ENCODE measurements at regions not wholly inside any gene's neighbourhood (a gene's known extent, or its start where the extent isn't known, plus 50 kb on each side); places are given as distances from the start of the nearest gene placed in this dataset.
"Not testable (repeated sequence)": the region's sequence is repeated elsewhere in the genome, so short reads cannot be mapped to it uniquely, and the experiment has no call there.

DNA sequence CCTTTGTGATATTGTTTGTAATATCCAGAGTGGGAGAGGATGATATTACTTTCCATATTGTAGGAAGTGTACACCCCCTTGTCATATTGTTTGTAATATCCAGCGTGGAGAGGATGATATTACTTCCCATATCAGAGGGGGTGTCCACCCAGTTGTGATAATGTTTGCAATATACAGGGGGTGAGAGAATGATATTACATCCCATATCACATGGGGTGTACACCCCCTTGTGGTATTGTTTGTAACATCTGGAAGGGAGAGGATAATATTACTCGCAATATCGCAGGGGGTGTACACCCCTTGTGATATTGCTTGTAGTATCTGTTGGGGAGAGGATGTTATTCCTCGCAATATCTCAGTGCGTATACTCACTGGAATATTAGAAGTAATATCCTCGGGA lies 61.5 kb downstream of the PRSS23 start:
- no peak for DNase-seq (ENCODE audit: low spot score)

DNA sequence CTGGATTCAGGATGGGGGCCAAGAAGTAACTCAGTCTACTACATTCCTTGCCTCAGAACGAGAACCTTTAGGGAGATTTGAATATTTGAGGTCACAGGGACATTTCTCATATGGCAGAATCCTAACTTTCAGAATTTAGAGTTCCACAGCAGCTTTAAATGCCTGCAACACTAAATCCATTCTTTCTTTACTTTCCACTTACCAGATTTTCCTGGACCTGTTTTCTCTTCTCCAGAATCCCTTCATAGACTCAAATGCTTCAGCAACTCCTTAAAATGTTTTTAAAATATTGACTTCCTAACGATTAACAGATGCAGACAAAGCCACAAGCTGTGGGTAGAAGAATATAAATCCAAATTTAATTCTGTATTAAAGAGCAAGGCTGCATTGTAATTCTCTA lies 63.1 kb downstream of the PRSS23 start:
- DNase-seq (ENCODE audit: low spot score), result no peak

DNA sequence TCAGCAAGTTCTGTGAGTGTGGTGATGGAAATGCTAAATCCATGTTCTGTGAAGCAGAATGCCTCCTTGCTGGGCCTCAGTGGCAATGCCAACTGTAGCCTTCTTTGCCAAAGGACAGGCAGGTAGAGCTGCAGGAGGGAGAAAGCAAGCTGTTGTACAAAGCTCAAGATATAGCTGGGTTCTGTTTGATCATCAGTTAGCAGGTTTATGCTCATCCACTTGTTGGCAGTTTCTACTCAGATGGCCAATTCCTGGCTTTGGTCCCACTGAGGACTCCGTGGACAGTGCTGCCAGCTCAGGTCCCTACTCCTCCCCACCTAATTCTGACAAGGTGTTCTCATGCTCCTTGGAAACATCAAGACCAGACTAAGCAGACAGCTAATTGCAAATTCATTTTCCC lies 65.1 kb downstream of the PRSS23 start:
- DNase-seq (ENCODE audit: low spot score), result no peak

DNA sequence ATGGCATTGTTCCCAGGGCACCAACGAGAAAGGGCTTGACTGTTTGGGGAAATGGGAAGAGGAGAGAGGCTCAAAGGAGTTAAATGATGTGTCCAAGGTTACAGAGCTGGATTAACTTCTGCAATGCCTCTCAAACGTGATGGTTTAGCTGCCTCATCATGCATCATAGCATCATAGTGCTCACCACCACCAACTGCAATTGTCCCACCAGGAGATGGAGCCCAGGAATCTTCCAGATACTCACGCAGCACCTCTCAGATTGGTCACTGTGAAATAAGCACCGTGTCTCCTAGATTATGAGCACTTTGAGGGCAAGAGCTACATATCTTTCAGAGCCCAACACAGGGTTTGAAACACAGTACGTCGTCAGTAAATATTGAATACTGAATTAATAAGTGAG lies 69.2 kb downstream of the PRSS23 start:
- DNase-seq (ENCODE audit: low spot score), result no peak

DNA sequence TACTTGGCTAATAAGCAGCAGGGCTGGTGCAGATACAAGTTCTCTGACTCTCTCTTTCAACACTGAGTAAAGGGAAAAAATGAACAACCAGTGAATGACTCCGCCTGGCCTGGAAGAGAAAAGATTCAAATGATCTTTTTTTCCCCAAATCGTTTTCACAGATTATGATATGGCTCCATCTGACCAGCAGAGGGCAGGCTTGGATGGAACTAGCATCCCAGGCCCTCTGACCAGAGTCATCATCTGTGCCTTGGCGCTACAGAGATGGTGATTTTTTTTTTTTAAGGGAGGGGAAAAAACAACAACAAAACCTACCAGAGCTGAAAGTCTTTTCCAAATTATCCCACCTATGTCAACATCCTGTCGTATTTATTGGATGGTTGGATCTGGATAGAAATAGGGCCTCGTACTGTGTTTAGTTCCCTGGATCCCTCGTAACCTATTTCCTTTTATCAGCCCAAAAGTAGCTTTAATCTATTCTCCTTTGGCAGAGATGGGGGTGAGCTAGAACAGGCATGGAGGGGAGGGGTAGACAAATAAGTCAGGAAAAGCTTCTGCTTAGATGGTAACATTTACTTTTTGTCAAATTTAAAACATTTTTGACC lies 69.7 kb downstream of the PRSS23 start:
- peak; percentile 64 for DNase-seq (ENCODE audit: low spot score)

DNA sequence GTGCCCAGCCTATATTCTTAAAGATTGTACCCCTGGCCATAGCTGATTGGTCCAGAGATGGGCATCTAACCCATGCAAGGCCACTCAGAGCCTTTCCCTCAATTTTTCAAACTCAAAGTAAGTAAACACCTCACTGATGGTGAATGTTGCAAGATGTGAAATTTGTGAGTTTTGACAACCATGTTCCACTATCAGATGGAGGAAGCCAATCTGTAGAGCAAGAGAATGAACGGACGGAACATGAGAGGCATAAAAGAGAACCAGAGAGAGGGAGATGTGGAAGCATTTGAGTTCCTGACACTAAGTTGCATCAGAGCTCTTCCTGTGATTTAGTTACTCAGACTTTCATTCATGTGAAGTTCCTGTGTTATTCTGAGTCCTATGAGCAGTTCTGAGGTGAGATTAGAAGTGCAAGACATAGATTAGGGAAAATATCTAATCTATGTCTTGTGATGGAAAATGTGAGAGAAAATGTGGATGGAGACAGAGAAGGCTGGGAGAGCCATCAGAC lies 73.3 kb downstream of the PRSS23 start:
- DNase-seq (ENCODE audit: low spot score), result peak; percentile 5

DNA sequence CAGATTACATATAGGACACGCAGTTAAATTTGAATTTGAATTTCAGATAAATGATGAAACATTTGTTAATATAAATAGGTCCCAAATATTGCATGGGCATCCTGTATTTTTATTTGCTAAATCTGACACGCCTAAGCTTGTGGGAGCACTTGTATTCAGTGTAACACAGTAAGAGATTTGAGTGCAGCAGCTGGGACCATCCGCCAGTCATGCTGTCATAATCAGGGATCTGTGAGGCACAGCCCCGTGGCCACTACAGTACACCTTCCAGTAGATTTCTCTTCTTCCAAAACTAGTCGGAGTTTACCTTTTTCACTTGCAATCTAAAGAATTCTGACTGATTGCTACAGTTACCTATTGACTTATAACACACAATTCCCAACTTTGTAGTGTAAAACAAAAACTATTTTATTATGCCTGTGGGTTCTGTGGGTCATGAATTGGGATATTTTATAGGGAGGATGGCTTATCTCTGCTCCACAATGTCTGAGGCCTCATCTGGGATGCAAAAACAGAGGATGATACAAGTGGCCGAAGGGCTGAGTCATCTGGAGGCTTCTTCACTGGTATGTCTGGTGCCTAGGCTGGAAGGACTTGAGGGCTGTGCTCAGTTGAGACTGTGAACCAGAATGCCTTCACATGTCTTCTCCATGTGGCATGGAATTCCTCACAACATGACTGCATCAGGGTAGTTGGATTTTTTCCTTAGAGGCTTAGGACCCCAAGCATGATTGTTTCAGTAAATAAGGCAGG lies 74.1 kb downstream of the PRSS23 start:
- no peak for DNase-seq (ENCODE audit: low spot score)

DNA sequence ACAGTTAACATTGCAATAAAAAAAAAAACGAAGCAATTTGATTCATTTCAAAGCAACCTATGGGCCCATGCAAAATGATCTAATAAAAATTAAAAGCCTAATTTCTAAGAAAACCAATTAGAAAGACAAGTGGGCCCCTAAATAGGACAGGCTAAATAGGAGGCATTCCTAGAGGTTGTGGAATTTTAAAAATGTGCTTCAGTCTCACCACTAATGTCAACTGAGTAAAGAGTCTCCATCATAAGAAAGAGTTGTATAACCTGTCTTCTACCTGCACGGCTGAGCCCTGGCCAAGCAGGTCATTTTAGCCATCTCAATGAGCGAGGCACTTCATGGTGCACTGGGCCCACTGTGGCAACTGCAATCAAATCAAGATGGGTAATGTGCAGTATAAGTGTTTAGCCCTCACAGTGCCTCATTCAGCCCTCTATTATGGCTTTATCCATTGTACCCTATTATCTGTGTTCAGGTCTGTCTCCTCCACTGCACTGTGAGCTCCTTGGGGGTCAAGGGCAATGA lies 76.4 kb downstream of the PRSS23 start:
- DNase-seq (ENCODE audit: low spot score), result no peak

DNA sequence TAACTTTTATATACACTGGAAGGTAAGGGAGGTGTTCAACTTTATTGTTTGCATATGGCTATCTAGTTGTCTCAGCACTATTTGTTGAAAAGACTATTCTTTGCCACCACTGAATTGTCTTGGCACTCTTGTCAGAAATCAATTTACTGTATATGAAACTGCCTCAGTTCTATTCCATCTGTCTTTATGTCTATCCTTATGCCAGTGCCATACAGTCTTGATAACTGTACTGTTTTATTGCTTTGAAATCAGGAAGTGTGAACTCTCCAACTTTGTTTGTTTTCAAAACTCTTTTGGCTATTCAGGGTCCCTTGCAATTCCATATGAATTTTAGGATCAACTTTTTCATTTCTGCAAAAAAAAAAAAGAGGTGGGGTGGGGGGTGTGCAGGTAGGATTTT lies 77.2 kb downstream of the PRSS23 start:
- DNase-seq (ENCODE audit: low spot score), result no peak

DNA sequence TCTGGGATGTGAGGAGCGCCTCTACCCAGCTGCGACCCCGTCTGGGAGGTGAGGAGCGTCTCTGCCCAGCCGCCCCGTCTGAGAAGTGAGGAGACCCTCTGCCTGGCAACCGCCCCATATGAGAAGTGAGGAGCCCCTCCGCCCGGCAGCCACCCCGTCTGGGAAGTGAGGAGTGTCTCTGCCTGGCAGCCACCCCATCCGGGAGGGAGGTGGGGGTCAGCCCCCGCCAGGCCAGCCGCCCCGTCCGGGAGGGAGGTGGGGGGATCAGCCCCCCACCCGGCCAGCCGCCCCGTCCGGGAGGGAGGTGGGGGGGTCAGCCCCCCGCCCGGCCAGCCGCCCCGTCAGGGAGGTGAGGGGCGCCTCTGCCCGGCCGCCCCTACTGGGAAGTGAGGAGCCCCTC lies 76.0 kb downstream of the FZD4 start:
- not testable (repeated sequence) for DNase-seq (ENCODE audit: low spot score)

DNA sequence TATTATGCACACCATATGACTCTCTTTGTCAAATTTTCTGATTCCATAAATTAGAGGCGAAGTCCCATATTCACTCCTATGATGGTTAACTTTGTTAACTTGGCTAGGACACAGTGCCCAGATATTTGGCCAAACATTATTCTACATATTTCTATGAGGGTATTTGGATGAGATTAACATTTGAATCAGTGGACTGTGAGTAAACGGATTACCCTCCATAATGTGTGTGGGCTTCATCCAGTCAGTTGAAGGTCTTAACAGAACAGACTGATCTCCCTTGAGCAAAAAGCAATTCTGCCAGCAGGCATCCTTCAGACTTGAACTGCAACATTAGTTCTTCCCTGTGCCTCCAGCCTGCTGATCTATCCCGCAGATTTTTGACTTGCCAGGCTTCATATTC lies 69.9 kb downstream of the FZD4 start:
- DNase-seq (ENCODE audit: low spot score), result no peak

DNA sequence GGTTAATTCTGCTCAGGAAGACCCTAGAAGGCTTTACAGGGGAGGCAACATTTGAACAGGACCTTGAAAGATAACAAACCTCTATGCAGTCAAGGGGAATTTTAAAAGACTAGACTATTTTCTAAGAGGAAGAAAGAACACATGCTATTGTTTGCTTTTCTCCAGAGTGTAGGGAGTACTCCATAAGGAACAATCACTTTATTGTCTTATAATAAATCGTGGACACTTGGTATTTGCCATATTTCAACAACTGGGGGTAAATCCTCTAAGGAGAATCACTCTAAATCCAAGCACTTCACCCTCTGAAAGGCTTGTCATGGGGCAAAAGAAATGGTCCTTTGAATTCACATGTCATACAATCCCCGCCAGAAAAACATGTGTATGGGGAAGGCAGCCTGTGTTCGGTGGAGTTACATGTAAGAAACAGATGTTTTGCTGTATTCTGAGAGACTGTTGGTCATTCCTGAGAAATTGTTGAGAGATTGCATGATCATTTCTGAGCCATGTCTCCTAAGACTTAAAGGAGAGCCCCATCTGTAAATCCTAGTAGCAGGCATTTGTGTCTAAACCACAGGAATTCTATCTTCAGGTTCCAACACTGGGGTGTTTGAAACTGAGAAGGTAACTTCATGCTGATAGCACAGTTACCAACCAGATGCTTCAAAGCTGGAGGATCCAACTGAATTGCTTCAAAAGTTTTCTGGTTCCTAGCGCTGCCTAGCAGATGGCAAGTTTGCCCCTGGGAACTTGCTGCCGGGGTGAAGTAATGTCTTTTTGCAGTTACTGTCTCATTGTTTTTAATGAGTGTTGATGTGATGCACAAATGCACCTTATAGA lies 66.8 kb downstream of the FZD4 start:
- DNase-seq (ENCODE audit: low spot score), result no peak

DNA sequence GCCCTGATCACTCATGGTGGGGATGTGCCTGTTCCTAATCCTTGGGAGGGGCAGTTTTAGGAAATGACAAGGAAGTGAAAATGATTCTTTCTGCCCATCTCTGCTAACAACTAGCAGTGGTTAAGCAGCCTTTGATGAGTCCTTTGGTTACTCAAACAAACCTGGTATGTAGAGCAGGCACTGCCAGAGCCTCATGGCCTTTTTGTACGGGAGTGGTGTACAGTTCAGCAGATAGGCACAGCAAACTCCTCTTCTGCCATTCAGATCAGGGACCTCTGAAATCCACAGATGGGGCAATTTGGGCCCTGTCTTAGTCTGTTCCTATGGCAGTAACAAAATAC lies 66.2 kb downstream of the FZD4 start:
- no peak for DNase-seq (ENCODE audit: low spot score)

DNA sequence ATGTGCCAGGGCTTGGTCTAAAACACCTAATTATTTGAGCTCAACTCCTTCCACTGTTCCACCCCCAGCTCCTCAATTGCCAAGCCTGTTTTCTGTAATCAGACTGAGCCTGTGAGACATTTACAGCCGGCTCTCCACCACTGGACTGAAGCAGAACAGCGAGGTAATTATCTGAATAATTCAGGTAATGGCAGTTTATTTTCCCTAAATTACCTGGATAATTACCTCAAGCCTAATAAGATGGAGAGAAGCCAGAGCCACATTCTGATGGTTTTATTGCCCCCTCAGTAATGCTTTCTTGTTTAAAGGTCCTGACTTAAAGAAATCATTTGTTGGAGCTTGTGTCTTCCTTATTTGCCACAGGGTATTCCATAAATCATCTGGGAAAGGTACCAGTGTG lies 64.2 kb downstream of the FZD4 start:
- no peak for DNase-seq (ENCODE audit: low spot score)

DNA sequence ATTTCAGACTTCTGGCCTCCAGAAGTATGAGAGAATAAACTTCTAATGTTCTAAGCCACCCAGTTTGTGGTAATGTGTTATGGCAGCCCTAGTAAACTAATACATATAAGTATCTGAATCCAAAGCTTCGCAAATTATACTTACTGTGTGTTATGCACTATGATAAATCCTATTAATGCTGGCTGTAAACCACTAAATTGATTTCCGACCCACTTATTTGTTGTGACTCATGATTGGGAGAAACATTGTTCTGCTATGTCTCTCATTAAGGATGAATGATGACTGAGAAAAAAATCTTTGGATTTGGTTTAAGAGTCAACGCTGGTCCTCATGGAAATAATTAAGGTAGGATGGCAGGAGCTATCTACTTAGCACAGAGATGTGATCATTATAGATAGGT lies 62.0 kb downstream of the FZD4 start:
- no peak for DNase-seq (ENCODE audit: low spot score)
